NCI-H1436 (cell line): ENCODE measurements at regions not wholly inside any gene's neighbourhood (a gene's known extent, or its start where the extent isn't known, plus 50 kb on each side); places are given as distances from the start of the nearest gene placed in this dataset.

Source experiments
- DNase-seq: peaks from one replicate; lab custom pipeline; 2025; lab: John Stamatoyannopoulos, UW

DNA sequence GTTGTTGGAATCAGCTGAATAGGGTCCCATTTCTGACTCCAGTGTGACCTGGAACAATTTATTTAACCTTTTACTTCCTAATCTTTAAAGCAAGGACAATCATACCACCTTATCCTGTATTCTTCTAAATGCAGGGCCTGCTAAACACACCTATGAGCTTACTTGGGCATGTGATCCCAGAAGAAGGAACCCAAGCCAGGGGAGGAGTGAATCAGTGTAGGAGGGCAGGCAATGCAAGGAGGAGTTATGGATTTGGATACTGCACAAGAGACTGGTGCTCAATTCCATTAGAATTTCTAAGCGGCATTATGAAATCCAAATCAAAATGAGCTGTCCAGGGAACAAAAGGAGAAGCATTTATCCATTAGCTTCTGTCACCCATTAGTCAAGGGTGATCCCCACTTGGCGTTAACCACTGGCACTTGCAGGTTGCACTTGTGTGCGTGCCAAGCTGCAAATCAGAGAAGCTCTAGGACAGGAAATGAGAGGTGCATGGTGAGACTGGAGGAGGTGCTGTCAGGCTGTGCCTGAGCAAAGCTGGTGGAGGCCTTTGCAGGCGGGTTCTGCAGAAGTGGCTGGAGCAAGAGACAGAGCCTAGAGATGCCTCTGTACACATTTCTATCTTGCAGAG is 297.2 kb upstream of the PLXNA2 start:
- peak; percentile 14 for DNase-seq

GRCh38 chr1:208542309-208542708 is 298.1 kb upstream of the PLXNA2 start:
- no peak for DNase-seq

DNA sequence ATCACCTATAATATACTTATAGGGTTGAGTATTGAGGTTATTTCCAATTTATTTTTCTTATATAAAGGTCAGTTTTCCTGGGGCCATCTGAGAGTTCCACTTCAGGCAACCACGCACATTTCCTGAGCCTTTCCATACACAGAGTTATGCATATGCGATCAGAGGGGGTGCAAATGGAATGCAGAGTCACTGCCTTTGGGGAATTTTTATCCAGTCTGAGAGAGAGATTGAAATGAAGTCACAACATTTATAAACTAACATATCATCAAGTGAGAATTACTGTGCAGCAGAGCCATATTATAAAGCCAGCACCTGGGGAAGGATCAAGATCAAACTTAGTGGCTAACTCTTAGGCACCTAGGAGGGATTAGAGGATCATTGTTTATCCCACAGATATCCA is 299.9 kb upstream of the PLXNA2 start:
- DNase-seq: no peak

DNA sequence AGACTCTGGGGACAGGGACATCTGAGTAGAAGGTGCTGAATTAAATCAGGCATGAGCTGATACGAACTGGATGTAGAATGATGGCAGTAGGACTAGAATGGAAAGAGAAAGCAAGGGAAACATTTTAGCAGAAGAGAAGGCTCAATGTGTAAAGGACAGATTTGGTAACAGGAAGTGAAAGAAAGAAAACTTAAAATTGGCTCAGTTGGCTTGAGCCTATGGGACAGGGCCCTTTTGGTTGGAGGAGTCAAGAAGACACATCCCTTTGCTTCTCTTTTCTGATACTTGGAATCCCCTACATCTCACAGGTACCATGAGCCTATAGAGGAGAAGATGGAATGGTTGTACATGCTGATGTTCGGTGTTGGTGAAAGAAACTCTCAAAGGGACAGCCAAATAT is 300.6 kb upstream of the PLXNA2 start:
- no peak for DNase-seq

DNA sequence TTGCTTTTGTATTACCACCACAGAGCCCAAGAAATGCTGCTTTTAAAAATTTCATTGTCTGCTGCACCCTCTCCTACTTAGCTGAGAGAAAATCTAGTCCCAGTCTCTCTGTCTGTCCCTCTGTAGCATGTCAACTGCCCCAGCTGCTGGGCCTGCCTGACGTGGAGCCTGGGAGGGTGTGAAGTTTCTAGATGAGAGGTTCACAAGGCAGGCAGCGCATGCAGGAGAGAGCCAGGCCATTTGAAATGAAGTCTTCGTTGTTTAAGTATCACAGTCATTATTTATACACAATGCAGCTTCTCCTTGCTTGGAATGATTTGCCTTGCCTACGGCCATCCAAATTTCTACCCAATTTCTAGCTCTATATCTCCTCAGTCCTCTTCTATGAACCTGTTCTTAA is 306.8 kb upstream of the PLXNA2 start:
- no peak for DNase-seq

- DNase-seq: no peak
These were observed 307.6 kb upstream of the PLXNA2 start for GRCh38 chr1:208551633-208552320.

GRCh38 chr1:208552928-208553327 is 308.7 kb upstream of the PLXNA2 start:
- no peak for DNase-seq

GRCh38 chr1:208556461-208556860 is 312.3 kb upstream of the PLXNA2 start:
- DNase-seq: no peak

- no peak for DNase-seq
These were observed 313.0 kb upstream of the PLXNA2 start for GRCh38 chr1:208557046-208557722.

DNA sequence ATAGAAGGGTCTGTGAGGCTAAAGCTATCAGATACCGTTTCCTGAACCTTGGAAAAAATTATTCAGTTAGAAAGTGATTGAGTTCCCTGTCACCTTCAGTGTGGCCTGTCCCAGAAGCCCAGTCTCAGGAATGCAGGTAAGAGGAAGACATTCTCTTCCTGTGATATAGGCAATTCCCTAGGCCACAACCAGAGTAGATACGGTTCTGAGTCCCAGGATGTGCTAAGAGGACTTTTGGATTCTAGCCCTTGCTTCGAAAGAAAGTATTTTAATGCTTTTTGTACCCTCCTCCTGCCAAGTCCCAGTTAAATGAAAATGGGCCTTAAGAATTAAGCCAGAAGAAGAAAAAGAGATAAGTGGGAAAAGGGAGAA is 313.5 kb upstream of the PLXNA2 start:
- DNase-seq: no peak

DNA sequence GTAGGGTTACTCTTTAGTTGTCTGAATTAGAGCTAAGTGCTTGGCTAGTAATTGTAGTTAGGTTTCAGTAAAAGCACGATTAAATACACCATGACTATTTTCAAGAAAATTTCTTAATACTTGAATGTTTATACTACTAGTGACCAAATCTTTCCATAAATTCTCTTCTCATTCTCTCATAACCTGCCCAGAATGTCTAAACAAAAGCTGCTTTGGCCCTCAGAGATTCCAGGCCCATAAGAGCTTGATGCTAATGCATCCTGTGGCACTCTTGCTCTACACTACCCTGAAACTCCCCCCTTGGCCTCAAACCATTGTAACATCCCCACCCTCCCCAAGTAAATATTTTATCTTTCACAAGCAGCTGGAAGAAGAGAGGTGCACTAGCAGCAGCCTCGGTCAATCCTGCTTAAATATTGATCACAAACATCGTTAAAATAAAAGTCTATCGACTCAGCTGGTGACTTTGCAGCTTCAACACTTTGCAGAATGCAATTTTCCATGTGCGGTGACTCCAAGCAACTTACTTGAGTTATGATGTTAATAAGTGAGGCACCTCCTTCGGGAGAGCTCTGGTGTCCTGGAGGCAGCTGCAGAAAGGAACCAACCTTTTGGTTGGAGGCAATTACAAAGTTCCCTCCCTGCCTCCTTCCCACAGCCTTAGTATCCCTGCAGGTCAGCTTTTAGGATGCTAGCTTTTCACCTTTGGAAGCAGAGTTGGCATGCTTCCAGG is 315.6 kb upstream of the PLXNA2 start:
- DNase-seq: no peak

GRCh38 chr1:208562151-208562960 is 318.2 kb upstream of the PLXNA2 start:
- DNase-seq: no peak

GRCh38 chr1:208564466-208564865 is 320.3 kb upstream of the PLXNA2 start:
- DNase-seq: no peak

DNA sequence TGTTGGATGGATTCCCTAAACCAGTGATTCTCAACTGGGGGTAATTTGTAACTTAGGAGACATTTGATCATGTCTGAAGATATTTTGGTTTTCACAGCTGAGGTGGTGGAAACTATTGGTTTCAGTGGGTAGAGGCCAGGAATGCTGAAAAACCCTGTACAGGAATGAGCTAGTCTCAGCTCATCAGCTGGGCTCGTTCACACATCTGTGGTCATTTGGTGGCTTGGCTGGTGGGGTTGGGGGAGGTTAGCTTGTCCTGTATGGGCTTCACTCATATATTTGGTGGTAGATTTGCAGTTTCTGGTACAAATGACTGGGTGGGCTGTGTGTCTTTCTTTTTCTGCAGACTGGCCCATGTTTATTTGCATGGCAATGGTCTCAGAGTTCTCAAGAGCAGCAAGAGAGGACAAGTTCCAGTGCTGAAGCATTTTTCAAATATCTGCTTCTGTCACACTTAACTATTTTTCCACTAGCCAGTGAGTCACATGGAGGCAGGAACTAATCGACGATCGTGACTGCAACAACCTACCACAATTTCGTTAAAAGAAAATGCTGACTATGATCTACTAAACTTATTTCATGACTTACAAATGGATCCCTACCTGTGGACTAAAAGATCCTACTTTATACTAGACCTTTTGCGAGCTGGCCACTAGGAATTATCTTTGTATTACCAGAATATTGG is 321.7 kb upstream of the PLXNA2 start:
- DNase-seq: no peak

GRCh38 chr1:208569181-208569580 is 325.0 kb upstream of the PLXNA2 start:
- no peak for DNase-seq

- DNase-seq: no peak
These were observed 326.2 kb upstream of the PLXNA2 start for GRCh38 chr1:208570362-208570761.

DNA sequence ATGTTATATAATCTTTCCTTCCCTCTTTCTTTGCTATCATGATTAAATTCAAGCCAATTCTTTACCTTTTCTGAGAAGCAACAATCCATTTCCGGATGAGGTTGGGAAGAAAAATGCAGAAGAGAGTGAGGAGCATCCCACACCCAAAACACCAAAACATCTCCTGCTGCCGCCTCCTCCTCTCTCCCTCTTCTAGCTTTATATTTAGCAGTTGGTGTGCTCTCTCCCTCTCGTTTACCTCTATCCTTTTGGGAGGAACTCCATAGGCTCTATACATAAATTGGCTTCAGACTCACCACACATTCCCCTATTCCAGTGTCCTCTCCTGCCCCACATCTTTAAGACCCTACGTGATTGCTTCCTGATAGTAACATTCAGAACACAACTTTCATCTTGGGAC is 332.2 kb upstream of the PLXNA2 start:
- no peak for DNase-seq

DNA sequence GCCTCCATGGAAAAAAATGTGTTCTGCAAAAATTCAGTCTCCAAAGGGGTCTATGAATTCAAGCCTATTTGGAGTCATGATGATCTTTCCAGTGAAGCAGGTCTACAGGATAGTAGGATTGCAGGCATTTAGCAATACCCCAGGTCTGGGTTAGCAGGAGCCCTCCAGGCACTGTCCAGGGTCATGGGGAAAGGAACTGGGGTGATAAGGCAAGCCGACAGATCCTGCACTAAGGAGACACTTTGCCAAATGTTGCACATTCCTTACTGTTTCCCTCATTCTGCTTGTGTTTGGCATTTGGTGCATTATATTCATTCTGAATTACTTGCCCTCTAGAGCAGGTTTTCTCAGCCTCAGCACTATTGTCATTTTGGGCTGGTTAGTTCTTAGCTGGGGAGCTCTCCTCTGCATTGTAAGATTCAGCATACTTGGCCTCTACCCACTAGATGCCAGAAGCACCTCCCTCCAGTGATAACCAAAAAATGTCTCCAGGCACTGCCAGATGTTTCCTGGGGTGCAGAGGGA is 333.3 kb upstream of the PLXNA2 start:
- no peak for DNase-seq

GRCh38 chr1:208581209-208581608 is 337.0 kb upstream of the PLXNA2 start:
- DNase-seq: no peak

- DNase-seq: no peak
These were observed 337.5 kb upstream of the PLXNA2 start for GRCh38 chr1:208581667-208582066.

DNA sequence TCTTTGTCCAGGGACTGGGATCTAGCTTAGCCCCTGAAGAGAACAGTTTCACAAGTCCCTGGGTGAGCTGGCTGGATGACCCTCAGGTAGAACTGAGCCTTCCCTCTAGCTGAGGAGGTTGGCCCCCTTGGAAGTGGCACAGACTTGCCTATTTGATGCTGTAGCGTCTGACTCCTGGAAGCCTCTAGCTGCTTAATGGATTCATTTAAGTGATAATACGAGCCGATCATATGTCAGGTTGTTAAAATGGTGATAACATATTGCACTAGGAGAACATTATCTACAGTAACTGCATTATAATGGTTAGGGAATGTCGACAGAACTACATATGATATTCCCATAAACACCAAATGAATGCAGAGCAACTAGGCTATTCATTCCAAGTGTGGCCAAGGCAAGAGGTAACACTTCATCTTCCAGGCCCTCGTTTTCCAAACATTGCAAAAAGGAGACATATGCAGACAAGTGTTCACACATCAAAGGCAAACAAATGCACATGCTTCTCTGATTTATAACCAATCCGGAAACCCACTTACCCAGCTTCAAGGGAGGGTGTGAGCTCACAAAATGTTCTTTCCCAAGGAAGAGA is 340.1 kb upstream of the PLXNA2 start:
- DNase-seq: no peak
